DND-41 (cell line): ENCODE measurements at regions not wholly inside any gene's neighbourhood (a gene's known extent, or its start where the extent isn't known, plus 50 kb on each side); places are given as distances from the start of the nearest gene placed in this dataset.

ENCODE experiments used
- ATAC-seq: fragments of 200-7000 bp; cut with Tn5 transposase; 3 replicates; pipeline ENCODE4 v1.9.1; 2021; ENCODE audit warnings: low read depth; ENCODE audit not compliant: insufficient read depth
- DNase-seq: peaks from one replicate; pipeline ENCODE4 v3.0.0-alpha.2; 2020
- H2AFZ ChIP-seq: 2 replicates; pipeline ENCODE4 v1.6.0; 2012; ENCODE audit warnings: low read depth, low read length
- H3K27ac ChIP-seq: 2 replicates; pipeline ENCODE4 v1.5.1; 2012; ENCODE audit warnings: low read length, inconsistent platforms
- H3K27me3 ChIP-seq: fragments of 200-600 bp; sonication (generic); 2 replicates; pipeline ENCODE4 v1.6.0; 2012; ENCODE audit warnings: low read length, mild to moderate bottlenecking, inconsistent platforms; ENCODE audit not compliant: insufficient read depth, poor library complexity
- H3K36me3 ChIP-seq: 2 replicates; pipeline ENCODE4 v1.5.1; 2012; ENCODE audit warnings: low read length, inconsistent platforms; ENCODE audit not compliant: insufficient read depth
- H3K4me1 ChIP-seq: 2 replicates; pipeline ENCODE4 v1.5.1; 2012; ENCODE audit warnings: mild to moderate bottlenecking, low read length; ENCODE audit not compliant: insufficient read depth
- H3K4me2 ChIP-seq: 2 replicates; pipeline ENCODE4 v1.6.0; 2012; ENCODE audit warnings: mild to moderate bottlenecking, moderate library complexity, low read length, inconsistent platforms; ENCODE audit not compliant: insufficient read depth
- H3K4me3 ChIP-seq, 2 experiments: fragments of 200-600 bp in 1 of 2; shearing (Covaris generic) in 1 of 2; 2 replicates each; pipeline ENCODE4 v1.5.1; 2012 to 2016; ENCODE audit warnings: inconsistent platforms in 2 of 2, low read length in 2 of 2, mild to moderate bottlenecking in 2 of 2, low read depth in 1 of 2, moderate library complexity in 1 of 2
- H3K79me2 ChIP-seq: 2 replicates; pipeline ENCODE4 v1.6.0; 2012; ENCODE audit warnings: low read length, inconsistent platforms; ENCODE audit not compliant: insufficient read depth
- H3K9ac ChIP-seq: 2 replicates; pipeline ENCODE4 v1.6.0; 2012; ENCODE audit warnings: low read depth, mild to moderate bottlenecking, inconsistent platforms, low read length, moderate library complexity
- H3K9me3 ChIP-seq: 2 replicates; pipeline ENCODE4 v1.5.1; 2012; ENCODE audit warnings: low read length, moderate library complexity, mild to moderate bottlenecking, inconsistent platforms; ENCODE audit not compliant: insufficient read depth, severe bottlenecking
- H4K20me1 ChIP-seq: 2 replicates; pipeline ENCODE4 v1.6.0; 2012; ENCODE audit warnings: low read length; ENCODE audit not compliant: insufficient read depth
- CTCF ChIP-seq: IDR thresholded peaks from 2 replicates; pipeline ENCODE4 v1.5.1; 2012; ENCODE audit warnings: borderline replicate concordance, low read length, moderate library complexity, mild to moderate bottlenecking; ENCODE audit not compliant: poor library complexity, severe bottlenecking; ENCODE audit errors: extremely low read depth
- EZH2 ChIP-seq: IDR thresholded peaks from 3 replicates; pipeline ENCODE4 v1.6.1; 2012; ENCODE audit warnings: borderline replicate concordance, low read depth, mild to moderate bottlenecking, moderate library complexity, low read length, inconsistent platforms; ENCODE audit not compliant: severe bottlenecking

GRCh38 chr6:103198386-103198785 lies 1661.3 kb downstream of the HACE1 start:
- H3K9me3 ChIP-seq: no peaks in the 10 kb centered on the region
- no peak overlapping the region for H2AFZ ChIP-seq
- no peaks in the 10 kb centered on the region for H4K20me1 ChIP-seq
- no peak overlapping the region for H3K4me2 ChIP-seq
- H3K4me3 ChIP-seq: no peak overlapping the region
- no peak overlapping the region for H3K9ac ChIP-seq
- ATAC-seq (no peak), DNase-seq (no peak)
- H3K79me2 ChIP-seq: no peaks in the 10 kb centered on the region
- H3K27me3 ChIP-seq: no peaks in the 10 kb centered on the region
- TF ChIP-seq EZH2: no peak
- TF ChIP-seq CTCF: no peak
- no peak overlapping the region for H3K27ac ChIP-seq
- H3K36me3 ChIP-seq: no peaks in the 10 kb centered on the region
- no peaks in the 10 kb centered on the region for H3K4me1 ChIP-seq

GRCh38 chr6:103193413-103193812 lies 1666.3 kb downstream of the HACE1 start:
- H4K20me1 ChIP-seq: no peaks in the 10 kb centered on the region

GRCh38 chr6:103191391-103192093 lies 1668.2 kb downstream of the HACE1 start:
- ATAC-seq (no peak), DNase-seq (no peak)
- Histone ChIP-seq H3K27me3 (no peaks in the 10 kb centered on the region), H3K79me2 (no peaks in the 10 kb centered on the region), H3K4me1 (peaks cover 5% of the 10 kb centered on the region; the same call in 1 of the 2 replicates), H3K36me3 (no peaks in the 10 kb centered on the region), H3K4me3 (no peak overlapping the region), H3K9me3 (no peaks in the 10 kb centered on the region), H2AFZ (no peak overlapping the region), H3K4me2 (no peak overlapping the region), H3K9ac (no peak overlapping the region), H4K20me1 (no peaks in the 10 kb centered on the region), H3K27ac (no peak overlapping the region)
- TF ChIP-seq EZH2 (no peak), CTCF (no peak)

More at GRCh38 chr6:103193413-103193812, 1666.3 kb downstream of the HACE1 start:
- Histone ChIP-seq H3K27me3 (no peaks in the 10 kb centered on the region), H2AFZ (no peak overlapping the region), H3K4me1 (peaks cover 5% of the 10 kb centered on the region; the same call in 1 of the 2 replicates), H3K9me3 (no peaks in the 10 kb centered on the region), H3K79me2 (no peaks in the 10 kb centered on the region), H3K27ac (no peak overlapping the region), H3K9ac (no peak overlapping the region), H3K4me2 (no peak overlapping the region), H3K4me3 (no peak overlapping the region), H3K36me3 (no peaks in the 10 kb centered on the region)
- no peak for DNase-seq
- no peak for ATAC-seq
- TF ChIP-seq CTCF (no peak), EZH2 (no peak)

- ATAC-seq: no peak
- Histone ChIP-seq H4K20me1 (no peaks in the 10 kb centered on the region), H3K27ac (no peak overlapping the region), H3K36me3 (no peaks in the 10 kb centered on the region), H3K79me2 (no peaks in the 10 kb centered on the region), H3K4me2 (no peak overlapping the region), H3K4me1 (no peaks in the 10 kb centered on the region), H3K4me3 (no peak overlapping the region), H2AFZ (no peak overlapping the region), H3K9me3 (peaks cover 5% of the 10 kb centered on the region), H3K9ac (no peak overlapping the region), H3K27me3 (no peaks in the 10 kb centered on the region)
- no peak for DNase-seq
- TF ChIP-seq EZH2 (no peak), CTCF (no peak)
These were observed 1674.9 kb downstream of the HACE1 start for GRCh38 chr6:103184776-103185175.
